HG03442 (cell line): ENCODE measurements at regions not wholly inside any gene's neighbourhood (a gene's known extent, or its start where the extent isn't known, plus 50 kb on each side); places are given as distances from the start of the nearest gene placed in this dataset.

ENCODE experiments used
- ATAC-seq: cut with Tn5 transposase; IDR thresholded peaks from one replicate; pipeline ENCODE4 v1.9.1; 2021; ENCODE audit warnings: mild to moderate bottlenecking, moderate library complexity; ENCODE audit not compliant: unreplicated experiment

DNA sequence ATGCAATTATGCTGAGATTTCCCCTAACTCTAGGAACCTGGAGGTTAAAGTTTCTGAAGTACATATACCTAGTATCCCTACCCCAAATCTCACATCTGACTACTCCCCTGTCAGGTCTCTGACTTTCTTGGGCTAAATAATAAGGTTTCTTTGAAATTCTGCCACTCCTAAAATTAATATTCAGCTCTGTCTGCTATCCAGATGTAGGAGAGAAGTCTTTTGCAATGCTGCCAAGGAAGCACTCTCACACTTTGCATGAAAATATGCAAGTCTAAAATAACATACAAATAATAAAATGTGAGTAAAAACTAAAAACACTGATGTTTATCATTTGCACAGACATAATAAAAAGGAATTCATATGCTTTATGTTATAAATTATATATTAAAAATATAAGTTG is 196.9 kb upstream of the LRFN5 start:
- no peak for ATAC-seq

DNA sequence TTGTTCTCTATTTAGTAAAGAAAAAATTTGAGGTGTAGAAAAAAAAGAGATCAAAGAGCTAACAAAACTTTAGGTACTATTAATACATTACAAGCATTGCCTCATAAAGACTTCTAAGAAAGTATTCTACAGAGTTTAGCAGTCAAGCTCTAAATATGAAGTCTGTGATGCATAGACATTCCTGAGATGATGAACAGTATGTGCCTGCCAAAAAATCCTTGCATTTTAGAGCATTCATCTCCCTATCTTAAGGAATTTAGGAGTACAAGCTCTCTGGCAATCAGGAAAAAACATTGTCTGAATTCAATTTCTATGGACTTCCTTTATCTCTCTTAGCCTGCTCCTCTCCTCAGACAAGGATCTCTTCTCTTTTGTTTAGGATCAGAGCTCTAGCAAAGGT is 202.6 kb upstream of the LRFN5 start:
- no peak for ATAC-seq

DNA sequence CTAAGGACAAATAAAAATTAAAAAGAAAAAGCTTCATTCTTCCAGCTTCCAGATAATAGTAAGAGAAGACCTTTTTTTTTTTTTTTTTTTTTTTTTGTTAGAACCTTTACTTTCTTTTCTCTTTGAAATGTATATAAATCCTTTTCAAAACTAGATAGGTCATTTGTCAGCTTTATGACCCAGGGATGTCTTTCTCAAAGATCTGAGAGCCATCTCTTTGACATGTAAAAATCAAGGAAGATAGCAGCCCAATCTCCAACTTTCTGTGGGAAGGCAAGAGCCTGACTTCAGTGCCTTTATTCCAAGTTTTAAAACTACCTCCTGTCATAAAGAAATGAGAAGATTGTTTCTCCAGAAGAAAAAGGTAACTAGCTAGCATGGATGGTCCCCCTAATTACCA is 203.3 kb upstream of the LRFN5 start:
- ATAC-seq: no peak

DNA sequence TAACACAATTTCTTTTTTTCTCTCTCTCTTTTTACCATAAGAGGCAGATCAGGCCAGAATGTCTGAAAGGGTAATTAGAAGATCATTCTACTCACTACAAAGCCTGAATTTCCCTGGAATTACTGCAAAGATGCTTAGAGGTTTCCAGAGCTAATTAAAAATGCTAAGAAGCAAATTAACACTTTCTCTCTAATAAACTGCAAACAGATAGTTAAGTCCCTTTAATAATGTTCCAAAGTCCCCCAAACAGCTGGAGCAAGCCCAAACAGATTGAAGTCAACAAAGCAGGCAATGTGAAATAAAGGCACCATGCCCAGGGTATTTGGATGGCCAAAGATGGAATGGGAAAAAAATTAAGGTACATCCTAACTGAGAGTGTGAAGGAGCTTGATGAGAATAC is 208.8 kb upstream of the LRFN5 start:
- ATAC-seq: no peak

DNA sequence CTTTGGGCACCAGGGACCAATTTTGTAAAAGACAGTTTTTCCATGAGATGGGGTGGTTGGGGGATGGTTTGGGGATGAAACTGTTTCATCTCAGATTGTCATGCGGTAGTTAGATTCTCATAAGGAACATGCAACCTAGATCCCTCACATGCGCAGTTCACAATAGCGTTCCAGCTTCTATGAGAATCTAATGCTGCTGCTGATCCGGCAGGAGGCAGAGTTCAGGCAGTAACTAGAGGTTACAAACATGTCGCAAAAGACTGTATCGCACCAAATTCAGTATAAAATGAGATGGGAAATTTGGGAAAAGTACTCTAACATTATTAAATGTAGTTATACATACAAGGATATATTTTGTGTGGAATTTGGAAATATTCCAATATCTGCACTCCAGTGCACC is 213.2 kb upstream of the LRFN5 start:
- ATAC-seq: no peak

DNA sequence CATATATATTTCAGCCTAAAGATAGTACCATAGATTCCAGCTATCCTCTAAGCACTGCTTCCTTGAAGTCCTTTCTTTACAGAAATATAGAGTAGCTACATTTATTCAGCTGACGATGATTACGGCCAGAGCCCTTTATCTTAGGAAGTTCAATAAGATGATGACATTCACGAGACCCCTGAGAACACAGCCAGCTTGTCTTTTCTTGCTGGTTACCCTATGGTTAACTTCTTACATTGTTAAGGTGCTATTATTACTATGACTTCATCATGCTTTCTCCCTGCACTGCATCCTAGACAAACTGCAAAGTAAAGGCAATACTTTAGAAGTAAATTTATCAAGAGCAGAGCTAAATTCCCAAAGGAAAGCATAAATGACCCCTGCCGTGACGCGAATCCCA is 214.4 kb upstream of the LRFN5 start:
- ATAC-seq: no peak

DNA sequence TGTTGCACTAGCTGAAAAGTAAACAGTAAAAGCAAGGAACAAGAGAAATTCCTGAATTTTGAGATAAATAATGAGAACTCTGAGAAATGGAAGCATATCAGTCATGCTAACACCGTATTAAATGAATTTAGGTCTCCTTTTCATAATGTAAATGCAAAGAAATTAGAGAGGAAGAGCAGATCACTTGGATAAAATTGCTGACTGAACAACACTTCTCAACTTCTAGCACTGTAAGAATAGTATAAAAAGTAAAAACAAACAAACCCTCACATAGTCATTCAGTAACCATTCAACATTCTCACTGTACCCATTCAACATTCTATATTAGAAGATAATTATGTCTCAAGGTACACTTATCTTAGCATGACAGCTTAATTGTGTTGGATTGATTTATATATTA is 217.3 kb upstream of the LRFN5 start:
- no peak for ATAC-seq

DNA sequence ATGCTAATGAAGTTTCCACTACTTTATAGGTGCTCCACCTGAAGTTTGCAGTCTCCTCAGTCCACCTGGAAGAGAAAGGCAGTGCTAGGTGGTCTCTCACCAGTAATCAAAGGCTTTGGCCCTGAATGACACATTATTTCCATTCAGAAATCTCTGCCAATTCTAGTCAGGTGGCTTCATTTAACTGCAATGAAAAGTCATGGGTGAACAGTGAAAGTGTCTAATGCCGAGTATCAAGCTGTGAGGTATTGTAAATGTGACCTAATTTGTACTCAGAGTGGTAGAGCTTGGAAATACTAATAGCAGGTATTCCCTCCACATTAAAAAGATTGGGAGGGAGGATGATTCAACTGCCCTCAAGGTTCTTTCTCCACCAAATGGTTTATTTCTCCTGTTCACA is 220.9 kb upstream of the LRFN5 start:
- no peak for ATAC-seq

DNA sequence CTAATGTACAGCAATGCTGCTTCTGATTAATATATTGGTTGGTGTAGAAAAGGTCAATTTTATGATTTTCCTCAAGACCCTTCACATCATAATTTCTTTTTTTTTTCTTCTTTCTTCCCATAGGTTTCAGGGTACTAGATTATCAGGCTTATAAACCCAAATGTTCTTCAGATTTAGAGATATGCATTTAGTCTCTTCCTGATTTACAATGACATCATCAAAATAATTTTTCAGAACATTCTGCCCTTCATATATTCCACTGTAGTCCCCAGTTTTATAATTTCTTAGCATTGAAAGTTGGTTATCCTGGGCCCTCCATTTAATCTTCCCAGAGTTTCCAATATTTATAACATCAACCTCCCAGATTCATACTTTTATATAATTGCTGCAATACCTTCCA is 226.7 kb upstream of the LRFN5 start:
- ATAC-seq: no peak

DNA sequence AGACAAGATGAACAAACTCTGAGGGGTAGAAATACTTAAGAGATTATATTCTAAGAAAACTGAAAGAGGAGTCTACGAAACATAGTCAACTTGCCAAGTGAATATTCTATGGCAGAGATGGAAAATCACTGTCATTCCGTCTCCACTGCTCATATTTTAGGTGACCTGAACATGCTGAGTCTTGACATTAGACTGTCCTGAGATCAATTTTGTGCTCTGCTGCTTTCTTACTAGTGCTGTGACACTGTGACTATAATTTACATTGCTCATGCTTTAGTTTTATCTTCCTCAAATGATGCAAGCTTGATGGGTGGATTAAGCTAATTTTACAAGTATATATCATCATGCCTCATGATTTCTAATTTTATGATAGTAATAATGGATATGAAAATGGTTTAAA is 228.2 kb upstream of the LRFN5 start:
- ATAC-seq: no peak

DNA sequence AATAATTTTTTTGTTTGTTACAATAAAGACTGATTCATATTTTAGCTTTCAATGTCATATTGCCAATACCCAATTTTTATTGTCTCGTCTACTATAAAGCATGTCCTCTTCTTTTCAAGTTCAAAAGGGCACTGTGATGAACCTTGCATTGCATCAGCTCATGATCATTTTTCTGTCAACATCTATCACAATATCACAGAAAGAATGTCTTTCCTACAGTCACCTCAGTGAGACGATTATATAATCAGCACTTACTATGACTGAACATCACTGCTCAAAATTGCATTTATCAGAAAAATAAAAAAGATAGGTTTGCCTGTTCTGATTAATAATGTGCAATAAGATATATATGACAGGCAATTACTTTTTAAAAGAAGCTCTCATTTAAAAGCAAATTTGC is 228.7 kb upstream of the LRFN5 start:
- ATAC-seq: no peak

DNA sequence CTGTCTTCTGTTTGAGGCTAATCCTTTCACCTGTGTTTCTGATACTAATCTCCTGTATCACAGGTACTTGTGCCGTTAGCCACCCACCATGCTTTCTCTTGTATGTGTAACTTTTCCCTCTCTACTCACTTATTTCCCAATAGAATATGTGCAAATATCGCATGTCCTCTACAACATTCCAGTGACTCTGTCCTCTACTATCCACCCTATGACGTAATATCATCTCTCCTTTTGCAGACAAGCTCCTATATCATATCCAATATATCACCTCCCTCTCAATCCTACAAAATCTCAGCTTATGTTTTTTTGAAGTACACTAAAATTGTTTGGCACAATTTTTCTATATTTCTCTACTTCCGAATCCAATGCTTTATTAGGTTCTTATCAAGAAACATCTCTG is 232.6 kb upstream of the LRFN5 start:
- ATAC-seq: no peak

DNA sequence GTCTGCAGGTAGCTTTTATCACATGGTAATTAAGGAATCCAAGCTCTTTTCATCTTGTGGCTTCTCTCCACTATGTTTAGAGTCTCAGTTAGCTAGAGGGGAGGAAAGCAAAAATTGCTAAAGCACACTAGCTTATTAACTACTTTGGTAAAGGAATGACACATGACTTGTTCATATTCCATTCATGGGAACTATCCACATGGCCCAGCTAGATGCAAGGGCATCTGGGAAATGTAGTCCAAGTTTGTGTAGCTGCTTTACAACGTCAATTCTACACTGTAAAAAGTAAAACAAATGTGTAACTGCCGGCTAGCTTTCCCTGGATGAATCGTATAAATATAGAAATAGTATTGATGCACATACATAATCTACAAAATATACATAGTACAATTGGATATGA is 244.5 kb upstream of the LRFN5 start:
- ATAC-seq: no peak

DNA sequence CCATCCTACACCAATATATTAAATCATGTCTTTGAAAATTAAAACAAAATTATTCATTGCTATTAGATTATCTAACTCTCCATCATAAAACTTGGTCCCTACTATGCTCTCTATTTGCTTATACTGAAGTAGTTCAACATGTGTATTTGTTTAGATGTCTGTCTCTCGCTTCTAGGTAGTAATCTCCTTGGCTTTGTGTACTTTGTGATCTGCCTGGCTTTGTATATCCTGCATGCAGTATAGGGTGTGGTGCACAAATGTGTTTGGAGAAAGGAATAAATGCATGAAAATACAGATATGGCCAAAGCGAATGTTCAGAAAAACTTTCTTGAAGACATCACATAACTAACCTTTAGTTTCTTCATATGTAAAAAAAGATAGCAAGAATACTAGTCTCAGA is 246.6 kb upstream of the LRFN5 start:
- ATAC-seq: no peak

DNA sequence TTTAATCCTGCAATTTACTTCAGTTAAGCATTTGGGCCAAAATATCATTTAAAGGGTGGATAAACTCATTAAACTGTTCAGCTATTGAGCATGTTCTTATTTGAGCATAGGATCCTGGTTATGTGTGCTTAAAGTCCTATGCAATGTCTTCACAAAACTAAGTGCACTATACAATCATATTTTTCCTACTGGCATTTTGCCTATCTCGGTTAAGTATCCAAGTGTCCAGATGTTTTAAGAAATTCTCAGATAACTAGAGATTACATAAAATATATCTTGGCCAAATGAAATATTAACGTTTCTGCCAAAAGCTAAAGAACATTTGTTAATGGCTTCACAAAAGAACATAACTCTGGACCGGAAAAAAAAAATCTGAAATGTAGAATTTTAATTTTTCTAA is 250.8 kb upstream of the LRFN5 start:
- no peak for ATAC-seq

DNA sequence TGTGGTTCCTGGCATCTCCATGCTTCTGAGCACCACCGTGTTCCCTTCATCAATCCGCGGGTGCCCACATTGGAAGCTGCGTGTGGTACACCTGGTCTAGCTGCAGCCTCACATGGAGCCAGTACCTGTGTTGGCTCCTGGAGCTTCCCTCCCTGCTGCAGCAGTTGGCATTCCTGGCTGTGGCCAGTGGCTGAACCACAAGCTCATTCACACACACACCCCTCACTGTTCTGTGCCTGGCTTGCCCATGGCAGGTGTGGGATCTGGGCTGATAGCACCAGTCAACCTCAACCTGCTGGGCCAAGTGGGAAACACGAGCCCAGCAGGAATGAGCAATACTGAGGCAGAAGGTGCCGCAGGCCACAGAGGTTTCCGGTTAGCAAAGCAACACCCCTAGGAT is 256.2 kb upstream of the LRFN5 start:
- no peak for ATAC-seq

DNA sequence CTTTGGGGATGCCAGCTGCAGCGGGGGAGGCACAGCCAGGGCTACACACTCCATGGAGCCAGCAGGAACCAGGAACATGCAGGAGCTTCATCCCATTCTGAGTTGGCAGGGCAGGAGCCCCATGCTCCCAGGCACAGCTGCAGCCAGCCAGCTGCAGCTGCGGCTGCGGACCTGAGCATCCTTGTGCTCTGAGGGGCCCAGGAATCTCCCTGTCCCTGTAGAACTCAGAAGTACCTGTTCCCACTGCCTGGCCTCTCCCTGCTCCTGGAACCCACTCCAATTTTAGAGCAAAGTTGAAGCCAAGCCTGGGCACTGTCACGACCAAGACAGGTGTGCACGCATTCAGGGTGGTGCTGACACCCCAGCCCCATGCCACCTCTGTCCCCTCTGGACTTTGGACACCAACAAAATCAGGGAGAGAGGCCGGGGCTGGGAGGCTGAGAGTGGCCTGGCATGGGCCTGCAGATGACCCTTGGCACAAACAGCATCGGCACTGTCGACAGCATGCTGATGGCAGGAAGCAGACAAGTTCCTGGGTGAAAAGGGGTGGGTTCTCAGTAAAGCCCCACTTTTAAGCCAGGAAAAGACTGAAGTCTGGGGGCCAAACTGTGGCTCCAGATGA is 257.3 kb upstream of the LRFN5 start:
- ATAC-seq: no peak

DNA sequence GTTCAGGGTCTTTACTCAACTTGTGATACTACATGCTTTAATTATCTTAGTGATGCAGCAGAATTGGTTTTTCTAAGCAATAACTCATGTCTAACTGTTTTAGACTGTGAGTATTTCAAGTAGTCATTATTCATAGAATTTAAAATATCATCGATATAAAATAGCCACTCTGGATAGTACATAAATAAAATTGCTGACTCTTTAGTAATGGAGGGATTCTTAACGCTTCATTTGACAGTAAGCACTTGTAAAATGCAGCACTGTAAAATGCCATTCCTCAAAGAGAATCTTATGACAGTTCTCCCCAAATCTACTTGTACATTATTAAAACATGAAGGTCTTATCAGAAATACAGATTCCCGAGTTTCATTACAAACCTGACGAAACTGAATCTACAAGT is 262.8 kb upstream of the LRFN5 start:
- ATAC-seq: no peak

DNA sequence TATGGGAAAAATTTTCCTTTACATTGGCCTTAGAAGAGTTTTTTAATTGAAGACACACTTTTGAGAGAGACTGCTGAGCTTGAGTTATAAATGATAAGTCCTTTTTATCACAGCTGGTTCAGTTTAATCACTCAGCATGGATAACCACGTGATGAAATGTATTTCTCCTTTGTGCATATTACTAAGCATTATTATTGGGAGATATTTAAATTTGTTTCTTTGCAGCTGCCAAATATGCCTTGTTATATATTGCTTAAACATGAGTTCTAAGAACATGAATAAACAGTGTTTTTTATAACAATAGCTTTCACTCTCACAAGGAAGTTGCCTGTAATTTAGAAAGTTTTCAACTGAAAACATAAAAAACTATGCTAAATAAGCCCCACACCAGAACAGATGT is 293.5 kb upstream of the LRFN5 start:
- ATAC-seq: no peak

DNA sequence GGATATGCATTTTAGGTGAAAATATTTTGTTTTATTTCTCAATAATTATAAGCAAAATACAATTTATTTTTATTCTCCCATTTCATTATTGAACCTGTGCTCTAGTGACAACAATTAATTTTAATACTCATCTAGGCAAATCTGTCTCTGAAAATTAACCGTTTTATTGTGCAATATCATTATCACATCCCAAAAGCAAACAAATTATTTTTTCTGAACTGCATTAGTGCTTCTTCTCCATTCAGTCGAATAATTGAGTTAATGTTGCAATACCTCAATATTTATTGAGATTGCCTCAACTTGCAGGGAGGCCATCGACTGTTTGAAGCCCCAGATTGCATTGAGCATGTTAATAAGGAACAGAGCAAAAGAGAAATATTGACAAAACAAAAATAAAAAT is 303.2 kb upstream of the LRFN5 start:
- no peak for ATAC-seq

DNA sequence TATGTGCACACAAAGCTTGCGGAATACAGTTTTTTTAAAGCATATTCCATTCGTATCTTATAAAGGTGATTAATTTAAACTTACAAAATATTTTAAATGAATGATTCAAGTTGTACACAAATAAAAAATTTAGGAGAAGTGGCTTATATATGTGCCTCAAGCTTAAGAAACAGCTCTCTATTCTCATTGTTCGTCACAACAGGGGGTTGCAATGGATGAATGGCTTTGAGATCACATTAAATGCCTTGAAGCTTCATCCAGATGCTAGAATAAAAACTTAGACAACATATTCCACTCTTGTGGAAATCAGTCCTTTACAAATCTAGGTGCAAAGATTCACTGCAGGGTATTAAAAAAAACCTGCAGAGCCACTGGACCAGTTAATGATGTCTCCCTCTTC is 303.9 kb upstream of the LRFN5 start:
- no peak for ATAC-seq

DNA sequence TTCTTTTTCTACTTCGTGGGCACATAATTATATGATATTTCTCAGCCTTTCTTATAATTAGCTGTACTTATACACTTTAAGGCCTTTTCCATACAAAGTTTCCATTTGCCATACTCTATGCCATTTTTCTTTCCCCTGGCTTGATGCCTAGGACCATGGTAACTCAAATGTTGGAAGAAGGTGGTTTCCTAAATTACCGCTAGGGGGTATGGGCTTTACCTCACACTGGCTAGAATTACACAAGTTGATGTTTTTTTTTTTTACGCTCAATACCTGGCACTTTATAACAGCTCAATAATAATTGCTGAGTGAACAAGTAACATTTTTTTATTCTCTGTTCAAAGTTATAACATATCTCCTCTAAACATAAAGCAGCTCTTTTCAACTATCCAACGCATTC is 306.8 kb upstream of the LRFN5 start:
- no peak for ATAC-seq

DNA sequence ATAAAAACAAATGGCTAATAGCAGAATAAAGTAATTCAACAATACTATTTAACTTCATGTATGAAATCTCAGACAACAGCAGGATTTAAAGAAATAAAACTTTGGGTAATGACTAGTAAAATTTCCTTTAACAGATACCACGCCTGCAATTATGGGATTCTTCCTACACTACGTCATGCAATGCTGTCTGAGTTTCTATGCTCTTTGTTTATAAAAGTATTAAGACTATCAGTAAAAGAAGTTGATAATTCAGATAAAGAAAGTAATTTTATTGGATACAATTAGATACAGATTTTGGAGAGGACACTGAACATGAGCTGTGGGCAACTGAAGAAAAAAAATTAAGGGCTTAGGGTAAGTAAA is 308.4 kb upstream of the LRFN5 start:
- ATAC-seq: no peak
